ENCODE measurements at regions not wholly inside any gene's neighbourhood (a gene's known extent, or its start where the extent isn't known, plus 50 kb on each side); places are given as distances from the start of the nearest gene placed in this dataset.

DNA sequence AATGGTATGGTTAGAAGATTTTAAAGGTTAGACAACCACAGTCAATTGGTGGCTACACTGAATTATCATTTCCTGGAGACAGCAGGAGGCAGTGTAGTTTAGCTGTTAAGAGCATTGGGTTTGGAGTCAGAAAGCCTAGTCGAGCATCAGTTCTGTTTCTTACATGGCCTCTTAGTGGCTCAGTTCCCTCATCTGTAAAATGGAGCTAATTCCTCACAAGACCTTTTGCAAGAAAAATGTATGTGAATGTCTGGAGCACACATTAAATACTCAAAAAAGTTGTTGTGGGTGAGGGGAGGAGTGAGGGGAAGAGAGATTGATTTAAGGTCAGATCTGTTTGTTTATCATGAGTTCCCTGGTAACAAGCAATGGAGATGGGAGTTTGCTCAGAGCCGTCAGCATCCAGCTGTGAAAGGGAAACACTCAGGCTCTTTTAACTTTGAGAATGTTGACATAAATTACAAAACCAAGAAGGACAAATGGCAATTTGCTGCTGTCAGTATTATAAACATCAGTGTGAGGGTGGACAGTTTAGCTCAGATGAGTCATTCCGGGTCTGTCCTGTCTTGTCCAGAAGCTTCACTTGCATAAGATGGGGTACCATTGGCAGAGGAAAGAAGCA, 98.2 kb upstream of the PGRMC2 start:
- peak; percentile 27 for TF ChIP-seq CTCF (conservative IDR thresholded peaks at IDR 0.05)
- no peak for TF ChIP-seq ZFX (IDR thresholded peaks at IDR 0.05)
- no peak overlapping the region; the same call in 1 of the 2 replicates for H3K27ac ChIP-seq

GRCh38 chr4:128384765-128385598, 97.4 kb upstream of the PGRMC2 start:
- no peak overlapping the region for H3K27ac ChIP-seq
- TF ChIP-seq ZFX (IDR thresholded peaks at IDR 0.05) (no peak), CTCF (conservative IDR thresholded peaks at IDR 0.05) (no peak)

- no peak overlapping the region for H3K27ac ChIP-seq
- TF ChIP-seq CTCF (conservative IDR thresholded peaks at IDR 0.05) (no peak), ZFX (IDR thresholded peaks at IDR 0.05) (no peak)
These were observed 96.5 kb upstream of the PGRMC2 start for GRCh38 chr4:128384091-128384520.

GRCh38 chr4:128381748-128382559, 94.3 kb upstream of the PGRMC2 start:
- no peak overlapping the region for H3K27ac ChIP-seq
- TF ChIP-seq ZFX (IDR thresholded peaks at IDR 0.05) (no peak), CTCF (conservative IDR thresholded peaks at IDR 0.05) (no peak)

DNA sequence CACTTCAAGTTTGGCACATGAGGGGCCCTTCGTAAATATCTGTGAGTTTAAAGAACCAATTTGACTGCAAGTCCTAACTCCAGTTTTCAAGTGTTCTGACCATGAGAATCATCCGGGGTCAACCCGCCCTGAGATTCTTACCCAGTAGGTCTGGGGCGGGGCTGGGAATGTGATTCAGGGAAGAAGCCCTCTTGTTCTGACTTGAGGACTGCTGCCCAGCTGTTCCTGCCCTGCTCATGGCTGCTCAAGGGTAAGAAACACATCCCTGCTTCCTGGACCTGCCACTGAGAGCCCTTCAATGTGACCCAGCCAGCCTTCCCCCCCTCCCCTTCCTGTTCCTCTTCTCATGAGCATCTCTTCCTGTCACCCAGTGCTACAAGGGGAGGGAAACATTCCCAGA, 92.7 kb upstream of the PGRMC2 start:
- H3K27ac ChIP-seq: no peak overlapping the region
- TF ChIP-seq CTCF (conservative IDR thresholded peaks at IDR 0.05) (no peak), ZFX (IDR thresholded peaks at IDR 0.05) (no peak)

DNA sequence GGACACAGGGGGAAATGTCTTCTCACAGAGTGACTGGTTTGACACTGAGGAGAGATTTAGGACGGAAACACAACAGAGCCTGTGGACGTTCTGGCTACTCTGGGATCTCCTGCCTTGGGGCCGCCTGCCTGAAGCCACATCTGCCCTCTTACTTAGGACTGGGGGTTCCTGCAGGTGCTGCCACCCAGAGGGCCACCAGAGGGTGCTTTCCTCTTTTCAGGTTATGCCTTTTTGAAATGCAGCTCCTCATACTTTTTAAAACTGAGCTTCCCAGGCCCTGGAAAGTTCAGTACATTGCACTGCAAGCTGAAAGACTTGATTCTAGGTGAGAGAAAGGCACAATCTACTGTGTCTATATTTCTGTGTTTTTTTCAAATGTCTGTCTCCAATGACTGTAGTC, 92.2 kb upstream of the PGRMC2 start:
- H3K27ac ChIP-seq: no peak overlapping the region
- TF ChIP-seq CTCF (conservative IDR thresholded peaks at IDR 0.05) (peak; percentile 73), ZFX (IDR thresholded peaks at IDR 0.05) (no peak)
